Rectal smooth muscle tissue (tissue), 1 donor: ENCODE measurements at regions not wholly inside any gene's neighbourhood (a gene's known extent, or its start where the extent isn't known, plus 50 kb on each side); places are given as distances from the start of the nearest gene placed in this dataset.
A peak's percentile ranks its signal among the peaks of the same experiment; 100 is the strongest.
"Not testable (repeated sequence)": the region's sequence is repeated elsewhere in the genome, so short reads cannot be mapped to it uniquely, and the experiment has no call there.

ENCODE experiments used
- H3K27ac ChIP-seq: one replicate; pipeline ENCODE4 v1.7.0; 2013; ENCODE audit warnings: low read depth, low read length, inconsistent platforms
- H3K27me3 ChIP-seq: one replicate; pipeline ENCODE4 v1.7.0; 2013; ENCODE audit warnings: low read length; ENCODE audit not compliant: control insufficient read depth, insufficient read depth
- H3K36me3 ChIP-seq: one replicate; pipeline ENCODE4 v1.7.0; 2013; ENCODE audit warnings: low read length; ENCODE audit not compliant: control insufficient read depth, insufficient read depth
- H3K4me1 ChIP-seq: one replicate; pipeline ENCODE4 v1.7.0; 2013; ENCODE audit warnings: low read length; ENCODE audit not compliant: control insufficient read depth, insufficient read depth
- H3K4me3 ChIP-seq: one replicate; pipeline ENCODE4 v1.7.0; 2013; ENCODE audit warnings: low read length
- H3K9ac ChIP-seq: one replicate; pipeline ENCODE4 v1.7.0; 2013; ENCODE audit warnings: low read length

GRCh38 chr6:15893556-15894253 lies 230.9 kb upstream of the DTNBP1 start:
- H3K4me1 ChIP-seq, result no peaks in the 10 kb centered on the region
- H3K27me3 ChIP-seq, result no peaks in the 10 kb centered on the region
- no peak overlapping the region for H3K27ac ChIP-seq
- H3K9ac ChIP-seq, result no peak overlapping the region
- no peak overlapping the region for H3K4me3 ChIP-seq
- no peaks in the 10 kb centered on the region for H3K36me3 ChIP-seq

- Histone ChIP-seq H3K4me3 (no peak overlapping the region), H3K36me3 (no peaks in the 10 kb centered on the region), H3K27me3 (no peaks in the 10 kb centered on the region), H3K9ac (no peak overlapping the region), H3K27ac (no peak overlapping the region), H3K4me1 (no peaks in the 10 kb centered on the region)
Observed at GRCh38 chr6:15892369-15892768, 229.5 kb upstream of the DTNBP1 start.

- no peaks in the 10 kb centered on the region for H3K27me3 ChIP-seq
- H3K27ac ChIP-seq, result no peak overlapping the region
- H3K36me3 ChIP-seq, result no peaks in the 10 kb centered on the region
- H3K4me3 ChIP-seq, result no peak overlapping the region
- no peaks in the 10 kb centered on the region for H3K4me1 ChIP-seq
- no peak overlapping the region for H3K9ac ChIP-seq
Observed at GRCh38 chr6:15888798-15889772, 226.3 kb upstream of the DTNBP1 start.

GRCh38 chr6:15887491-15888461 lies 224.9 kb upstream of the DTNBP1 start:
- H3K4me3 ChIP-seq, result no peak overlapping the region
- H3K36me3 ChIP-seq, result no peaks in the 10 kb centered on the region
- no peak overlapping the region for H3K9ac ChIP-seq
- no peaks in the 10 kb centered on the region for H3K4me1 ChIP-seq
- no peak overlapping the region for H3K27ac ChIP-seq
- no peaks in the 10 kb centered on the region for H3K27me3 ChIP-seq

GRCh38 chr6:15885624-15886023 lies 222.8 kb upstream of the DTNBP1 start:
- H3K4me1 ChIP-seq, result no peaks in the 10 kb centered on the region

GRCh38 chr6:15883593-15883992 lies 220.8 kb upstream of the DTNBP1 start:
- not testable (repeated sequence) for H3K27me3 ChIP-seq, H3K4me1 ChIP-seq, H3K9ac ChIP-seq, H3K4me3 ChIP-seq, H3K27ac ChIP-seq, H3K36me3 ChIP-seq

More at GRCh38 chr6:15885624-15886023, 222.8 kb upstream of the DTNBP1 start:
- Histone ChIP-seq H3K27ac (no peak overlapping the region), H3K36me3 (no peaks in the 10 kb centered on the region), H3K27me3 (no peaks in the 10 kb centered on the region), H3K9ac (no peak overlapping the region), H3K4me3 (no peak overlapping the region)

- Histone ChIP-seq H3K27me3 (no peaks in the 10 kb centered on the region), H3K4me1 (peaks cover 10% of the 10 kb centered on the region), H3K27ac (no peak overlapping the region), H3K9ac (no peak overlapping the region), H3K36me3 (no peaks in the 10 kb centered on the region), H3K4me3 (no peak overlapping the region)
Observed at GRCh38 chr6:15882915-15883314, 220.1 kb upstream of the DTNBP1 start.

- peaks cover 10% of the 10 kb centered on the region for H3K4me1 ChIP-seq
- no peak overlapping the region for H3K27ac ChIP-seq
- no peak overlapping the region for H3K9ac ChIP-seq
- no peaks in the 10 kb centered on the region for H3K36me3 ChIP-seq
- H3K4me3 ChIP-seq, result no peak overlapping the region
- H3K27me3 ChIP-seq, result no peaks in the 10 kb centered on the region
Observed at GRCh38 chr6:15882345-15882744, 219.5 kb upstream of the DTNBP1 start.

- no peak overlapping the region for H3K27ac ChIP-seq
Observed at GRCh38 chr6:15881150-15881549, 218.3 kb upstream of the DTNBP1 start.

GRCh38 chr6:15880262-15880973 lies 217.6 kb upstream of the DTNBP1 start:
- Histone ChIP-seq H3K4me3 (no peak overlapping the region), H3K27me3 (no peaks in the 10 kb centered on the region), H3K36me3 (no peaks in the 10 kb centered on the region), H3K4me1 (peaks cover 10% of the 10 kb centered on the region), H3K9ac (no peak overlapping the region), H3K27ac (peak overlapping the region; percentile 62)

More at GRCh38 chr6:15881150-15881549, 218.3 kb upstream of the DTNBP1 start:
- no peak overlapping the region for H3K4me3 ChIP-seq
- peaks cover 10% of the 10 kb centered on the region for H3K4me1 ChIP-seq
- no peak overlapping the region for H3K9ac ChIP-seq
- H3K27me3 ChIP-seq, result no peaks in the 10 kb centered on the region
- H3K36me3 ChIP-seq, result no peaks in the 10 kb centered on the region

- H3K4me3 ChIP-seq, result no peak overlapping the region
- H3K4me1 ChIP-seq, result peaks cover 10% of the 10 kb centered on the region
- H3K27me3 ChIP-seq, result no peaks in the 10 kb centered on the region
- H3K36me3 ChIP-seq, result no peaks in the 10 kb centered on the region
- peak overlapping the region; percentile 62 for H3K27ac ChIP-seq
- no peak overlapping the region for H3K9ac ChIP-seq
Observed at GRCh38 chr6:15879371-15880261, 216.8 kb upstream of the DTNBP1 start.
